IgD-negative memory B cell (primary cell): ENCODE measurements at regions not wholly inside any gene's neighbourhood (a gene's known extent, or its start where the extent isn't known, plus 50 kb on each side); places are given as distances from the start of the nearest gene placed in this dataset.
"Not testable (repeated sequence)": the region's sequence is repeated elsewhere in the genome, so short reads cannot be mapped to it uniquely, and the experiment has no call there.

ENCODE experiments used
- H3K27ac Mint-ChIP-seq, 3 donors: one replicate each; pipeline ENCODE4 v1.8.0; 2020 to 2022; ENCODE audit warnings: mild to moderate bottlenecking in 3 of 3, mixed read lengths in 3 of 3, moderate library complexity in 1 of 3
- H3K27me3 Mint-ChIP-seq: one replicate; pipeline ENCODE4 v1.8.0; 2021; ENCODE audit warnings: mixed read lengths
- H3K36me3 Mint-ChIP-seq: one replicate; pipeline ENCODE4 v1.8.0; 2020; ENCODE audit warnings: mild to moderate bottlenecking, mixed read lengths
- H3K4me1 Mint-ChIP-seq, 3 donors: one replicate each; pipeline ENCODE4 v1.8.0; 2020 to 2022; ENCODE audit warnings: mixed read lengths in 3 of 3, mild to moderate bottlenecking in 1 of 3
- H3K4me3 Mint-ChIP-seq, 4 donors: one replicate each; pipeline ENCODE4 v1.8.0; 2020 to 2022; ENCODE audit warnings: mild to moderate bottlenecking in 4 of 4, mixed read lengths in 4 of 4, moderate library complexity in 3 of 4
- H3K9me3 Mint-ChIP-seq, 3 donors: one replicate each; pipeline ENCODE4 v1.8.0; 2020 to 2021; ENCODE audit warnings: mixed read lengths in 3 of 3, mild to moderate bottlenecking in 1 of 3

DNA sequence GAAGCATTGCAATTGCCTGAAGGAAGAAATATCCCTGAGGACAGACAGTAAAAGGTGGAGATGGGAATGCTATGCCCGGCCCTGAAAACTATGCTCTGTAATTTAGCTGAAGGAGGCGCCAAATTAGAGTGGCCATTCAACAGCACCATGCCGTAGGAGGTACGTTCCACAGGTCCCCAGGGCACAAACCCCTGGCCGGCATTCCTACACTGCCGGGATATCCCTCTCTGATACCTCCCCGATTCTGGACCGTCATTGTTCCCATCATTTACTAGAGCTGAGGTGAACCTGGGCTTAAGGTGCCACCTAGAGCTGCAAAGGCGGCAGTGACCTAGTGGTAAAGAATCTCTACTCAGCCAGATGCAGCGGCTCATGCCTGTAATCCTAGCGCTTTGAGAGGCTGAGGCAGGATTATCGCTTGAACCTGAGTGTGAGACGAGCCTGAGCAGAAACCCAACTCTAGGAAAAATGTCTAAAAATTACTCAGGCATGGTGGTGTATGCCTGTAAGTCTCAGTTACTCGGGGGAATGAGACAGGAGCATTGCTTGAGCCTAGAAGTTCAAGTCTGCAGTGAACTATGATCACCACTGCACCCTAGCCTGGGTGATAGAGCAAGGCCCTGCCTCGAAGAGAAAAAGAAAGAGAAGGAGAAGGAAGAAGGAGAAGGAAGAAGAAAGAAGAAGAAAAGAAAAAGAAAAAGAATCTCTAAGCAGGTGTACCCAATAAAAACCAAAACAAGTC lies 53.0 kb upstream of the TNKS2 start:
- Mint-ChIP-seq H3K27me3 (peaks cover 14% of the 10 kb centered on the region), H3K9me3 (peaks cover 1 to 4% (median 4%) of the 10 kb centered on the region in 3 donors), H3K36me3 (no peaks in the 10 kb centered on the region), H3K4me3 (no peak overlapping the region), H3K4me1 (peaks cover 0 to 2% (median 0%) of the 10 kb centered on the region in 3 donors), H3K27ac (no peak overlapping the region)

DNA sequence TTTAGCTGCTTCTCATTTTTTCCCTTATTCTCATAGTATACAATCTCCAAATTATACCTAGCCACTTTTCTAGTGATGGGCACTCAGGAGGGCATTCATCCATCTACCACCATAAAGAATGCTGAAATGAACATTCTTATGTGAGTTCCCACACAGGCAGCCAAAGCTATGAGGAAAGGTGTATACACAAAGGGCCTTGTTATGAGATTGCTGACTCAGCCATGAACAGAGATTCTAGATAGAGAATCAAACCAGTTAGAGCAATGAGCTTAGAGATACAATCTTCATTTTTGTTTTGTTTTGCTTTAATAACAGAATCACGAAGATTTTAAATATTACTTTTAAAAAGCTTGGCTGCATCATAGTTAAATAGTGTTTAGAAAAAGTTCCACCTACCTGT lies 54.8 kb upstream of the TNKS2 start:
- Mint-ChIP-seq H3K9me3 (peaks cover 1 to 4% (median 2%) of the 10 kb centered on the region in 3 donors), H3K27me3 (peaks cover 27% of the 10 kb centered on the region), H3K27ac (no peak overlapping the region), H3K4me3 (no peak overlapping the region), H3K36me3 (no peaks in the 10 kb centered on the region), H3K4me1 (peaks cover 0 to 2% (median 0%) of the 10 kb centered on the region in 3 donors)

DNA sequence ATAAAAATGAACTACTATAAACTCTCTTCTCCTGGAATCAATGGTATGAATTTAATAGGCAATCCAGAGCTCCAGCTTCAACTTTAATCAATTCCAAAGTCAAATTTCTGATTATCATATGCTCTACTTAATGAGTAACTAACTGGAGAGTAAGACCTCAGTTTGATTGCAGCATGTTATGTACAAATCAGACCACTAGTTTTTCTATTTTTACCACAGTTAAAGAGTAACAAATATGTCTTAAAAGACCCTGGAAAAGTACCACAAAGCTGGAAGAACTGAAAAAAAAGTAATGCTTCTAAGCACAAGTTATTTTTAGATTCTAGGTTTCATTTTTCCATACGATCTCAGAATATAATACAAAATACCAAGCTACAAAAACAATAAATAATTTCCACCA lies 56.0 kb upstream of the TNKS2 start:
- Mint-ChIP-seq H3K36me3 (no peaks in the 10 kb centered on the region), H3K27ac (no peak overlapping the region), H3K27me3 (peaks cover 29% of the 10 kb centered on the region), H3K4me3 (no peak overlapping the region), H3K9me3 (peaks cover 1 to 4% (median 2%) of the 10 kb centered on the region in 3 donors), H3K4me1 (peaks cover 0 to 2% (median 0%) of the 10 kb centered on the region in 3 donors)

- no peak overlapping the region for H3K4me3 Mint-ChIP-seq
- peaks cover 0 to 2% (median 0%) of the 10 kb centered on the region in 3 donors for H3K4me1 Mint-ChIP-seq
- H3K27me3 Mint-ChIP-seq = peaks cover 31% of the 10 kb centered on the region
- peaks cover 1 to 4% (median 2%) of the 10 kb centered on the region in 3 donors for H3K9me3 Mint-ChIP-seq
- H3K27ac Mint-ChIP-seq = no peak overlapping the region
- H3K36me3 Mint-ChIP-seq = no peaks in the 10 kb centered on the region
Measured at GRCh38 chr10:91741356-91741755, 56.9 kb upstream of the TNKS2 start.

DNA sequence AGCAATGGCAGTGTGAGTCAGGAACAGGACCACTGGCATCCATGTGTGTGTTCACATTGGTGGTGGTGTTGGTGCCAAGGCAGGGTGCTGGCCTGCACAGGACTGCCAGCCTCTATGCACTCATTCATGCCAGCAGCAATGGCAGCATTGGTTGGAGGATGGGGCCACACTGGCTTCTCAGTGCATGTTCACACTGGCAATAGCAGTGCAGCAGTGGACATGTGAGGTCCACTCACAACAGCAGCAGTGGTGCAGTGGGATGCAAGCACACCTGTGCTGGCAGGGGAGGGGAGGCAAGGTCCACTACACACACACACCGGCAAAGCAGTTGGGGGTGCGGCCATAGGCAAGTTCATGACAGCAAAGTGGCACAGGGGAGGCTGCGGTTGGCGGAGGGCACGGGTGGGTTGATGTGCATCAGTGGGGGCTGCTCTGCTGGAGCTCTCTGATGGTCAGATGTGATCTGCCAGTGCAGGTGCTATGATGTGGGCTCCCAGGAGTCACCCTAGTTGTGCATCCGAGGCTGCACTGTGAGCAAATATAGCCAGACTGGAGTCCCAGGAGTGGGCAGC lies 57.8 kb upstream of the TNKS2 start:
- Mint-ChIP-seq H3K9me3 (peaks cover 0 to under 1% (median 0%) of the 10 kb centered on the region in 3 donors), H3K27me3 (peaks cover 26% of the 10 kb centered on the region), H3K27ac (no peak overlapping the region), H3K36me3 (no peaks in the 10 kb centered on the region), H3K4me1 (peaks cover 0 to under 1% (median 0%) of the 10 kb centered on the region in 3 donors), H3K4me3 (no peak overlapping the region)

- H3K9me3 Mint-ChIP-seq, H3K27ac Mint-ChIP-seq, H3K4me3 Mint-ChIP-seq, H3K27me3 Mint-ChIP-seq, H3K4me1 Mint-ChIP-seq, H3K36me3 Mint-ChIP-seq: not testable (repeated sequence)
Measured at GRCh38 chr10:91732265-91732664, 66.0 kb upstream of the TNKS2 start.

DNA sequence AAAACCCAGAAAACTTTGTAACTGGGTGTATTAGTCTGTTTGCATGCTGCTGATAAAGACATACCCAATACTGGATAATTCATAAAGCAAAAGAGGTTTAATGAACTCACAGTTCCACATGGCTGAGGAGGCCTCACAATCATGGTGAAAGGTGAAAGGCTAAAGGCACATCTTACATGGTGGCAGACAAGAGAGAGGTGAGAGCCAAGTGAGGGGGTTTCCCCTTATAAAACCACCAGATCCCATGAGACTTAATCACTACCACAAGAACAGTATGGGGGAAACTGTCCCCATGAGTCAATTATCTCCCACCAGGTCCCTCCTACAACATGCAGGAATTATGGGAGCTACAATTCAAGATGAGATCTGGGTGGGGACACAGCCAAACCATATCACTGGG lies 68.9 kb upstream of the TNKS2 start:
- not testable (repeated sequence) for H3K27ac Mint-ChIP-seq, H3K27me3 Mint-ChIP-seq, H3K36me3 Mint-ChIP-seq, H3K9me3 Mint-ChIP-seq, H3K4me3 Mint-ChIP-seq, H3K4me1 Mint-ChIP-seq

DNA sequence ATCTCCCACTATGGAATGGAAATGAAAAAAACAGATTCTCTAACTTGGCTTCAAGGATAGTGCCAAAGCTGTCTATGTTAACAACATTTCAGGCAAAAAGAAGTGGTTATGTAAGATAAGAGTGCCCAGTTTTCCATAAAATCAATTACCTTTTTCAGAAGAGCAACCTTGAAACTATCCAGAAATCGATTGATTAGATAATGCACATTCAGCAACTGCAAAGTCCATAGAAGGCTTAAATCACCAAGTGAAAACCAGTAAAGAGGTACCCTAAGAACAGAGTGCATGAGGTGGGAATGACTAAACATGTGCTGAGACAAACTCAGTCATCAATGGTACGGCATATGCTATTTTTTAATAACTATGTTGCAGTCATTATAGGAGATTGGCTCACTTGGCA lies 71.9 kb upstream of the TNKS2 start:
- no peaks in the 10 kb centered on the region for H3K27me3 Mint-ChIP-seq

DNA sequence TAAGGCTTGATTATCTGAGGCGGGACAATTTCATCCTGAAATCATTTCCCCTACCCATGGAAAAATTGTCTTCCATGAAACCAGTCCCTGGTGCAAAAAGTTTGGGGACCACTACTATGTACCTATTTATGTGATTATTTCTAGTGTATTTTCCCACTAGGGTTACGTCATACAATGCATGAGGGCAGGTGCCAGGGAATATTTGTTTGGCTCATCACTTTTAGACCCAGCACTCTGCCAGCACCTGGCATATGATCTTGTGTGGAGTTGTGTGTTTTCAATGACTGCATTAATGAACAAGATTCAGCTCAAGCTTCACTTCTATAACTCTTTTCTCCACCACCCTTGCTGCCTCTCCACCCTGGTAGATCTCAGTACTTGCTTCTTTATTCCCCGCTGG lies 73.3 kb upstream of the TNKS2 start:
- no peak overlapping the region for H3K4me3 Mint-ChIP-seq
- H3K27ac Mint-ChIP-seq = no peak overlapping the region
- peaks cover 0 to 9% (median 4%) of the 10 kb centered on the region in 3 donors for H3K9me3 Mint-ChIP-seq
- no peaks in the 10 kb centered on the region for H3K4me1 Mint-ChIP-seq
- H3K36me3 Mint-ChIP-seq = no peaks in the 10 kb centered on the region
- H3K27me3 Mint-ChIP-seq = no peaks in the 10 kb centered on the region

More for the DNA sequence above, 71.9 kb upstream of the TNKS2 start:
- H3K9me3 Mint-ChIP-seq = peaks cover 0 to 9% (median 4%) of the 10 kb centered on the region in 3 donors
- H3K27ac Mint-ChIP-seq = no peak overlapping the region
- H3K4me3 Mint-ChIP-seq = no peak overlapping the region
- H3K36me3 Mint-ChIP-seq = no peaks in the 10 kb centered on the region
- no peaks in the 10 kb centered on the region for H3K4me1 Mint-ChIP-seq

DNA sequence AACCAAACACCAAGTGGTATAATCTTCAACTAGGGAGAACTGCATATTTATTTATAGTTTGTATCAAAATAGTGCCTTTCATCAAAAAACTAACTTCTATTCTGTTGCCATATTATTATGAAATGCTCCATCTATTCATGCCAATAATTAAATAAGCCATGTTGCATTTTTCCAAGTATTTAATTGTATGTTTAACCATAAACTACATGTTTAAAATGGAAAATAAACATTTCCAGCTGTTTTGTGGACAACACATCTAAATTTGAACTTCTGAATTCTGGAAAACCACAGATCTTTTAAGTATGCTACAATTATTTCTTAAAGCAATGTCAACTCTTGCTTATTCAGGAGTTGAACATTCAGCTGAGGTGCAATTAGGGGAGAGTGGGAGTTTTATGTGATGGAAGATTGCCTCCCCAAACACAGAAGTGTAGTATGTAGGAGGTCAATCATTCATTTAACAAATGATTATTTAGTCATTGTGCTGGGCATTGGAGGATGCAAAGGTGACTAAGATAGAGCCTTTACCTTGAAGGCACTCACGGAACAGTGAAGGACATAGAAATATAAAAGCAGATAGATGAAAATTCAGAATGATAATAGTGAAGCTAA lies 80.7 kb upstream of the PPP1R3C start:
- H3K4me1 Mint-ChIP-seq = peaks cover 0 to 3% (median 2%) of the 10 kb centered on the region in 3 donors
- peaks cover 0 to 4% (median 0%) of the 10 kb centered on the region in 3 donors for H3K9me3 Mint-ChIP-seq
- H3K27me3 Mint-ChIP-seq = peaks cover 8% of the 10 kb centered on the region
- H3K27ac Mint-ChIP-seq = no peak overlapping the region
- no peaks in the 10 kb centered on the region for H3K36me3 Mint-ChIP-seq
- no peak overlapping the region for H3K4me3 Mint-ChIP-seq

DNA sequence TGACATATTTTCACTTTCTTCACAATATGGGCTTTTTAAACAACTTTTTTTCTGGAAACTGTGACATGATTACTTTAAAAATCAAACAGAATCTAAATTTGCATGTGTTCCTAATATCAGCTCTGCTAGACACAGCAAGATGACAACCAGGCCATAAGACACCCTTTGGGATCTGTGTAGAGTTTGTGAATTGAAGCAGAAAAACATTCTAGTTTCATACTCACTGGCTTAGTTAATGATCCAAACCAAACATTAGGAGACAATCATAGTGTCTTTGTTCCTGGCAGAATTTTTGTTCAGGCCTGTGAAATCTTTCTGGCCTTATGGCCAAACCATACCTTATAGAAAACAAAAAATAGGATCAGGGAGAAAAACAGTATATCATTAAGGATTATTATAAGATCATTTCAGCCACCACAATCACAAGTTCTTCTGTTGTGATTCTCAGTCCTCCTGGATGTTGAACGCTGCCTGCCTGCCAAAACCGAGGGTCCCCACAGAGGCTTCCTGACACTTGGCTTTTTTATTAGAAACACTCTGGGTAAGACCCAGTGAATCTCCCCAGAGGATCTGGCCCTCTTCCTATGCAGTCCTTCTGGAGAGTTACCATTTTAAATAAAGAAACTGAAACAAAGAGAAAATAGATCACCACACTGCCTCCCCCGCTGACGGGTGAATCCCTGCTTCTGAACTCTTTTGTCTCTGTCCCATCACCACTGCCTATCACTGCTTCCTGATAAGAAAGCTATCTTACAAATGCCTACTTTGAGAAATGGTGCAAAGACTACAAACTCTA lies 79.2 kb upstream of the PPP1R3C start:
- peak overlapping the region in 1 of 4 donors; percentile 30 for H3K4me3 Mint-ChIP-seq
- H3K27ac Mint-ChIP-seq = no peak overlapping the region
- H3K9me3 Mint-ChIP-seq = peaks cover 0 to 4% (median 0%) of the 10 kb centered on the region in 3 donors
- H3K4me1 Mint-ChIP-seq = peaks cover 0 to 3% (median 2%) of the 10 kb centered on the region in 3 donors
- H3K27me3 Mint-ChIP-seq = peaks cover 7% of the 10 kb centered on the region
- no peaks in the 10 kb centered on the region for H3K36me3 Mint-ChIP-seq

- H3K4me3 Mint-ChIP-seq = no peak overlapping the region
- peaks cover 0 to 3% (median 2%) of the 10 kb centered on the region in 3 donors for H3K4me1 Mint-ChIP-seq
- peaks cover 7% of the 10 kb centered on the region for H3K27me3 Mint-ChIP-seq
- no peaks in the 10 kb centered on the region for H3K36me3 Mint-ChIP-seq
- H3K9me3 Mint-ChIP-seq = peaks cover 0 to 2% (median 0%) of the 10 kb centered on the region in 3 donors
- H3K27ac Mint-ChIP-seq = no peak overlapping the region
Measured at GRCh38 chr10:91709394-91709798, 76.5 kb upstream of the PPP1R3C start.

GRCh38 chr10:91708174-91708861 lies 75.4 kb upstream of the PPP1R3C start:
- no peaks in the 10 kb centered on the region for H3K9me3 Mint-ChIP-seq
- peak overlapping the region in 1 of 3 donors; percentile 11 for H3K27ac Mint-ChIP-seq
- H3K4me3 Mint-ChIP-seq = no peak overlapping the region
- H3K27me3 Mint-ChIP-seq = peaks cover 3% of the 10 kb centered on the region
- peaks cover 0 to 3% (median 2%) of the 10 kb centered on the region in 3 donors for H3K4me1 Mint-ChIP-seq
- no peaks in the 10 kb centered on the region for H3K36me3 Mint-ChIP-seq

GRCh38 chr10:91707236-91707635 lies 74.4 kb upstream of the PPP1R3C start:
- no peak overlapping the region for H3K4me3 Mint-ChIP-seq
- H3K4me1 Mint-ChIP-seq = peaks cover 0 to 2% (median 1%) of the 10 kb centered on the region in 3 donors
- peaks cover 2% of the 10 kb centered on the region for H3K27me3 Mint-ChIP-seq
- H3K36me3 Mint-ChIP-seq = no peaks in the 10 kb centered on the region
- no peak overlapping the region for H3K27ac Mint-ChIP-seq
- H3K9me3 Mint-ChIP-seq = no peaks in the 10 kb centered on the region
